T-helper 2 cell treated with Interferon-gamma antibody and Interleukin-4, amounts not matched to agents 100 ng/mL and 5 ng/mL, for 36 hours (primary cell): ENCODE measurements at regions not wholly inside any gene's neighbourhood (a gene's known extent, or its start where the extent isn't known, plus 50 kb on each side); places are given as distances from the start of the nearest gene placed in this dataset.

Source experiments
- intact Hi-C: fragments of 100-400 bp; cut with micrococcal nuclease; formaldehyde crosslinking; loops from one replicate; pipeline ENCODE4 v1.15.1; 2023

GRCh38 chr12:41891226-41891625, 253.4 kb downstream of the GXYLT1 start:
- intact Hi-C loops = no loop called here

DNA sequence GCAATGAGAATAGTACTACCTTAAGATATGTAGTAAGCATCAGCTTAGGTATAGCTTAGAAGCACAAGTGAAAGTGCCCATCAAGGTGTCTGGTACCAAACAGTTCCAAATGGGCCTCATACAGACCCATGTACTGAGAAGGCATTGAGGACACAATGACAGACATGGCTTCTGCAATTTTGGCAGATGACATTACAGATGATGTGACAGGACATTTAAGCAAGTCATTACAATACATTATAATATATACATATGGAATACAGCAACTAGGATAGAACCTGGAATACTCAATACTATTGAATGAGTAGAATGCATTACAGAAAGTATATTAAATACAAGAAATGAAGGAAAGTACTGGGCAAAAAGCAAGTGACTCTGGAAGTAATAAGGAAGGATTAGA, 256.4 kb downstream of the GXYLT1 start:
- intact Hi-C loops = no loop called here

DNA sequence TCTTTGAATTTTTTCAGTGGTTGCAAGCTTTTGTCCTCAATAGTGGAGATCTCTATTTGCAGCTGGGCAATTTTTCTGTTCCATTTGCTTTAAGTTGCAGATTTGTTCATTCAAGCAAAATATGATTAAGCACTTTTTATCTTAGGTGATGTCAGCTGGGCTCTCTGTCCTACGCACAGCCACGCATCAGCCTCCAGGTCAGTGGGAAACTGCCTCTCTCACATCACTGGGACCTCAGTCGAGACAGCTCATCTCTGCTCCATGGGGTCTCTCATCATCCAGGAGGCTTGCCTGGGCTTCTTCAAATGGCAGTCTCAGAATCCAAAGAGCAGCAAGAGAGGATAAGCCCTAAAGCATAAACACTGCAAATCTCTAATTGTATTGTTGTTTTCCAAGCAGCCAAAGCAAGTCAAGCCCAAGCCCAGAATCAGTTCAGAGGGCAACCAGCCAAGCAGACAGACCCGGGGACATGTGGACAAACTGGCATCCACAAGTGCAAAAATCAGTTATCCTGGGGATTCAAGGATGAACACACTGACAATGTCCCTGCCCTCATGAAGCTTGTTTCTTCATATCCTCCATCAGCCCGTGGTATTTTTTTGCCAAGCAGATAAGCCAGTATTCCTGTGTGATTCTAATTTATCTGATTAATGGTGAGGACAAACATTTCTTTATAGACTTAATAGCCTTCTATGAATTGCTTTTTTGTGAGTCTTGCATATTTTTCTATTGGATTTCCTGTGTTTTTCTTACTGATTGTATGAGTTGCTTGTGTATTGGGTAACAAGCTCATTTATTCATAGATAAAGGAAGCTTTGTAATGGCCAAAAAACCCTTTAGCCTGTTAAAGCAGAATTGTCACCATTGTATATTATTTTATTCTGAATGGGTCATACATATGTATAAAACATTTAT, 262.5 kb downstream of the GXYLT1 start:
- intact Hi-C loops = no loop called here

DNA sequence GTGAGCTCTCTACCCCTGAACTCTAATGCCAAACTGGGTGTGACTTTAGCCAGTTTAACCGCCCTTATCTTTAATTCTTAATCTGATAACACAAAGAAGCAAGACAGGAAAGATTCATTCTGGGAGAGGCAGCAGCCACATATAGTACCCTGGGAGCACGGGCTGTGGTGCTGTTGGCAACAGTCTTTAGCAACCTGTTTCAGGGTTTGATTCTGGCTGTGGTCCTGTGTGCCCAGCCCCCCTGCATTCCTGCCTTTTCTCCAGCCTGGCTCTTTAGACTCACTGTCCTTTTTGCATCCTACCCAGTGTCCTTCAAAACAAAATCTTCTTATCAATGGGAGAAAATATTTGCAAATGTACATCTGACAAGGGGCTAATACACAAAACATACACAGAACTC, 275.2 kb downstream of the GXYLT1 start:
- intact Hi-C loops = no loop called here

- intact Hi-C loops = no loop called here
Measured at GRCh38 chr12:41866878-41867430, 277.7 kb downstream of the GXYLT1 start.

DNA sequence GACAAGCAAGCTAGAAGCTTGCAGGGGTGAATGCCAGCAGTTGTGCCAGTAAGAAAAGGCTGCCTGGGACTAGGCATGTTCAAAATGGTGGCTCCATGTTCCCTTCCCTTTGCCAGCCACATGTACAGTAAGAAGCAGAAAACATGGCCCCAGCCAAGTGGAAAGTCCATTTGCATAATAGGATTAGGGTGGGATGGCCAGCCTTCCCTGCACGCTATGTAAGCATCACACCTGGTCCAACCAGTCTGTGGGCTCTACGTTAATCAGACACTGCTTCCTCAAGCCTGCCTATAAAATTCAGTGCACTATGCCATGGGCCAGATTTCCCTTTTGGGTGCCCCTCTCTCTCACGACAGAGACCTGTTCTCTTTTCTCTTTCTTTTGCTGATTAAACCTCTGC, 288.4 kb downstream of the GXYLT1 start:
- intact Hi-C loops = no loop called here

- intact Hi-C loops = no loop called here
Measured at GRCh38 chr12:41850046-41850445, 294.6 kb downstream of the GXYLT1 start.

- intact Hi-C loops = no loop called here
Measured at GRCh38 chr12:41846718-41847117, 298.0 kb downstream of the GXYLT1 start.

- intact Hi-C loops = no loop called here
Measured at GRCh38 chr12:41836416-41836815, 308.3 kb downstream of the GXYLT1 start.

GRCh38 chr12:41835556-41835955, 309.1 kb downstream of the GXYLT1 start:
- intact Hi-C loops = no loop called here

DNA sequence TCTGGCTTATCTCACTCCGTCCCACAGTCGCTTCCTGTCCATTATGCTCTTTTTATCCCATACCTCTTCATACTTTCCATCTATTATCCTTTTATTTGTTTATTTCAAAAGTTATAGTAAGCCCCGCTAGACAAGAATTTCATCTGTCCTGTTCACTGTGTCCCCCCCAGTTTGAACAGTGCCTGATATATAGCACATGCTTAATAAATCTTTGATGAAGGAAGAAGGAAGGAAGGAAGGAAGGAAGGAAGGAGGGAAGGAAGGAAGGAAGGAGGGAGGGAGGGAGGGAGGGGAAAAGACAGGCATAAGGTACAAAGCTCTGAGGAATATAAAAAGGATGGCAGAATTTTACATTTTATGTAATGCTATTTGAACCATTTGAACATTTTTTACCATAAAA, 324.7 kb downstream of the GXYLT1 start:
- intact Hi-C loops = no loop called here

GRCh38 chr12:41804026-41804425, 340.6 kb downstream of the GXYLT1 start:
- intact Hi-C loops = no loop called here

DNA sequence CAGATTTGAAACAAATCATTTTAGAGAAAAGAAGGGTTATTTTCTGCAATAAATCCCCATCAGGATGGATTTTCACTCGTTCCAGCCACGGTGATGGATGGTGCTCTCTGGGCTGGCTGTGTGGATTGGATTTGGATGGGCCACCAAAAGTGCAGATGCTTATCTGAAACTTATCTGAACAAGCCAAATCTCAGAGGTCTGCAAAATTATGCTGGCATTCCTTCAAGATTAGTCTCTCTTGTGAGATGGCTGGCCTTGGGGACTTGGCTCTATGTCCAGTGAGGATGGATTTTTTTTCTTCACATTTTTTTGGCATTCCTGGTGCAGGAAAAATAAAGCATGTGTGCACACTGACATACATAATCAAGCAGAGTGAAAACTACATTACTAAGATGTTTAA, 341.9 kb downstream of the GXYLT1 start:
- intact Hi-C loops = no loop called here

- intact Hi-C loops = no loop called here
Measured at GRCh38 chr12:41801261-41801660, 343.4 kb downstream of the GXYLT1 start.

DNA sequence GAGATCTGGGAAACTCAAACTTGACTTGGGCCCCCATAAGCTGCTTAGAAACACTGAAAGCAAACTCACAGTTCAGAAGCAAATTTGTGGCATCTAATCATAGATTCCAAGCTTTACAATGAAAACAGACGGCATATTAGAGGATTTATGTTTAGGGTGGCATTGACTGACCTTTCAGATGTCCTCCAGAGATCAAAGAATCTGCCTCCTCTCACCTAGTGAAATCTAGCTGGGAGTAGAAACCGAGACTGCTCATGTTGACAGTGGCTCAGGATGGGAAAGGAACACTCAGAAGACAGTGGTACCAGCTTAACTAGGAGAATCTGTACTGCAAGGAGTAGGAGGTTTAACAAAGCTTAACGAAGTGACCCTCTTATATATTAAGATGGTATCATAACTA, 345.0 kb downstream of the GXYLT1 start:
- intact Hi-C loops = no loop called here

DNA sequence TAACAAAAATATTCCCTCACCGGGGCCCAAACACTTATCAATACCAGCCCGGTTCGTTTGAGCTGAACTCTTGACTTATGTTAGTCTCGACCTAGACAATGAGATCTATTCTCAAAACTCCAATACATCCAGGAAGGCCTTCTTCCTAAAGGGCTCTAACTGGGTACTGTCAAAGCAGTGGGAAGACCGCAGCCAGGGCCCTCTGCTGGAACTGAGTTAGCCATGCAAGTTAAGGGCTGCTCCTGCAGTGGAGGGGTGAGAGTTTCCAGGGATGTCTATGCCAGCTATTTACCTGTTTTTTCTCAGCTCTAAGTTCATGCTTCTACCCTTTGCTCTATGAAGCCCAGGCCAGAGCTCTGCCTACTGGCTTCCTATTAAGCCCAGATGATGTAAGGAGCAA, 348.8 kb downstream of the GXYLT1 start:
- intact Hi-C loops = no loop called here

DNA sequence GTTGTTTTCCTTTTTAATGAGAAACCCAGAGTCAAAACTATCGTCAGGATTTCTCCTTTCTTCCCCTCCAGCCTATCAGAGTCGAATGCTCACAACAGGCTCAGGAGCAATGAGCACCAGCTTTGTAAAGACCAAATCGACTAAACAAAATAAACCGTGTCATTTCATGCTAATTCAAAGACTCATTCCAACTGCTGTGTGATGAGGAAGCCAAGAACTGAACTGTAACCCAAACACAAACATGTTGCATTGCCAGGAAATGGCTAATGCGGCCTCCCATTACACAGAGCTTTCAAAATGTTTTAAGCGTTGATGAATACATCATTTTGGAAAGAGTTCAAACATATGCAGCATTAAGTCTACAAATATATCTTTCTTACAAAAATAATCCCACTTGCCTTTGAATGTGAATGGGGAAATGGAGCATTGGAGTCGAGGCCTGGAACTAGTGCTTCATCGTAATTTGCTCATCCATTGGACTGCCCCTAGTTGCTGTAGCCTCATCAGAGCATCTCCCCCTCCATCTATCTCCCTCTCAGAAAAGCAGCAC, 349.5 kb downstream of the GXYLT1 start:
- intact Hi-C loops = no loop called here

GRCh38 chr12:41794336-41794735, 350.3 kb downstream of the GXYLT1 start:
- intact Hi-C loops = no loop called here

GRCh38 chr12:41784957-41785356, 359.7 kb downstream of the GXYLT1 start:
- intact Hi-C loops = no loop called here

DNA sequence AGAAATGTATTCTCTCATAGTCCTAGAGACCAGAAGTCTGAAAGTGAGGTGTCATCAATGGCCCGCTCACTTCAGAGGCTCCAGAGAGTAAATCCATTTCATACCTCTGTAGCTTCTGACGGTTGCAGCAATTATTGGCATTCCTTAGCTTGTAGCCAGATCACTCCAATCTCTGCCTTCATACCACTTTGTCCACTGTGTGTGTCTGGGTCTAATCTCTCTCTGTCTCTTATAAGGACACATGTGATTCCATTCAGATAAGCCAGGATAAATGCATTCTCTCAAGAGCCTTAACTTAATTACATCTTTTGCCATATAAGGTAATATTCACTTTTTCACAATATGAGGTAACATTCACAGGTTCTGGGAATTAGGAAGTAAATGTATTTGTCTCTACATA, 365.7 kb downstream of the GXYLT1 start:
- intact Hi-C loops = no loop called here

GRCh38 chr12:41777064-41777790, 367.4 kb downstream of the GXYLT1 start:
- intact Hi-C loops = no loop called here

DNA sequence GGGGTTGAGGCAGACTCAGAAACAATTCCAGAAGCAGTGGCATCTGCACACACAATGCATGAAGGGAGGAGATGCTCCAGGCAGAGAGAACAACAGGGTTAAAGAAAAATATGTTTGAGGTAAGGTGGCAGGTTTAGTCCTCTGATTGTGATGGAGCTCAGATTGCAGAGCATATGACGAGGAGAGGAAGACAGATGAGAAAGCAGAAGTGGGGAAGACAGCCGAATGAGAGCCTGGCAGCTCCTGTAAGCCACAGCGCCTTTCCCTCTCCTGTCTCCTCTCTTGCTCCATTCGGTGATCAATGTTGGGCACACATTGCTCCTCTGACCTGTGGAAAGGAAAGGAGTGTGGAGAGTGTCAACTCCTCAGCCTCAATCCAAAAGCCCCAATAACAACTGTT, 372.2 kb downstream of the GXYLT1 start:
- intact Hi-C loops = no loop called here
